ENCODE measurements at regions not wholly inside any gene's neighbourhood (a gene's known extent, or its start where the extent isn't known, plus 50 kb on each side); places are given as distances from the start of the nearest gene placed in this dataset.

DNA sequence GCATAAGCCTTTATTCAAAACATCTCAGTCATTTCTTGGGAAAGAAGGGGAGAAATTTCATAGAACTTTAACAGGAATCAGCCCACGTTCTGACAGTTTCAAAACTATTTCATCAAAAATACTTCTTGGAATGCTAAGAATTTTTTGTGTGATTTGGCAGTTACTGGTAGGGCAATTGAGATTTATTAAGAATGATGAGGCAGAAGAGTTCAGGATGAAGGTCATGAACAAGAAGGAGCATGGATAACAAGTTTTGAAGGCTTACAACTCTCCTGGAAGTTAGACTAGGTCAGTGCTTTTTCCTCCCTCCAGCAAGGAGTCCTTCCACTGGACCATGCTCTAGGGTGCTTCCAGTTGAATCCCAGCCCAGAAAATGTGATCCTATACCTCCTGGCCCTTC is 569.9 kb downstream of the ANKRD7 start:
- Histone ChIP-seq H3K27ac (no peak overlapping the region), H3K36me3 (replicated peaks) (no peaks in the 10 kb centered on the region), H3K27me3 (replicated peaks) (no peaks in the 10 kb centered on the region), H3K4me3 (ENCODE audit: low read depth, low read length) (no peak overlapping the region)
- DNase-seq = peak; percentile 1
- TF ChIP-seq, protein P1, sequence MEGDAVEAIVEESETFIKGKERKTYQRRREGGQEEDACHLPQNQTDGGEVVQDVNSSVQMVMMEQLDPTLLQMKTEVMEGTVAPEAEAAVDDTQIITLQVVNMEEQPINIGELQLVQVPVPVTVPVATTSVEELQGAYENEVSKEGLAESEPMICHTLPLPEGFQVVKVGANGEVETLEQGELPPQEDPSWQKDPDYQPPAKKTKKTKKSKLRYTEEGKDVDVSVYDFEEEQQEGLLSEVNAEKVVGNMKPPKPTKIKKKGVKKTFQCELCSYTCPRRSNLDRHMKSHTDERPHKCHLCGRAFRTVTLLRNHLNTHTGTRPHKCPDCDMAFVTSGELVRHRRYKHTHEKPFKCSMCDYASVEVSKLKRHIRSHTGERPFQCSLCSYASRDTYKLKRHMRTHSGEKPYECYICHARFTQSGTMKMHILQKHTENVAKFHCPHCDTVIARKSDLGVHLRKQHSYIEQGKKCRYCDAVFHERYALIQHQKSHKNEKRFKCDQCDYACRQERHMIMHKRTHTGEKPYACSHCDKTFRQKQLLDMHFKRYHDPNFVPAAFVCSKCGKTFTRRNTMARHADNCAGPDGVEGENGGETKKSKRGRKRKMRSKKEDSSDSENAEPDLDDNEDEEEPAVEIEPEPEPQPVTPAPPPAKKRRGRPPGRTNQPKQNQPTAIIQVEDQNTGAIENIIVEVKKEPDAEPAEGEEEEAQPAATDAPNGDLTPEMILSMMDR (IDR thresholded peaks at IDR 0.05; ENCODE audit: low read depth, low read length, missing control alignments) = no peak
- in situ Hi-C loops (cut with HindIII; ENCODE audit: low pct_ligation_motif_present, low sequenced_read_pairs) = no loop called here

DNA sequence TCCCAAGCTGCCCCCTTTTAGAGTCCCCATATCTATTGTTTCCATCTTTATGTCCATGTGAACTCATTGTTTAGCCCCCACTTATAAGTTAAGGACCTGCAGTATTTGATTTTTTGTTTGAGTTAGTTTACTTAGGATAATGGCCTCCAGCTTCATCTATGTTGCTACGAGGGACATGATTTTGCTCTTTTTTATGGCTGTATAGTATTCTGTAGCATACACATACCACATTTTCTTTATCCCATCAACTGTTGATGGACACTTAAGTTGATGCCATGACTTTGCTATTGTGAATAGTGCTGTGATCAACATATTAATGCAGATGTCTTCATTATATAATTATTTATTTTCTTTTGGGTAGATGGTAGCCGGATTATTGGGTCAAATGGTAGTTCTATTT is 576.9 kb downstream of the ANKRD7 start:
- H3K27ac ChIP-seq = no peak overlapping the region
- in situ Hi-C loops (cut with HindIII; ENCODE audit: low pct_ligation_motif_present, low sequenced_read_pairs) = no loop called here
- TF ChIP-seq, protein P1 (IDR thresholded peaks at IDR 0.05; ENCODE audit: low read depth, low read length, missing control alignments) = no peak
- no peaks in the 10 kb centered on the region for H3K36me3 ChIP-seq (replicated peaks)
- H3K27me3 ChIP-seq (replicated peaks) = no peaks in the 10 kb centered on the region
- DNase-seq = no peak
- no peak overlapping the region for H3K4me3 ChIP-seq (ENCODE audit: low read depth, low read length)

DNA sequence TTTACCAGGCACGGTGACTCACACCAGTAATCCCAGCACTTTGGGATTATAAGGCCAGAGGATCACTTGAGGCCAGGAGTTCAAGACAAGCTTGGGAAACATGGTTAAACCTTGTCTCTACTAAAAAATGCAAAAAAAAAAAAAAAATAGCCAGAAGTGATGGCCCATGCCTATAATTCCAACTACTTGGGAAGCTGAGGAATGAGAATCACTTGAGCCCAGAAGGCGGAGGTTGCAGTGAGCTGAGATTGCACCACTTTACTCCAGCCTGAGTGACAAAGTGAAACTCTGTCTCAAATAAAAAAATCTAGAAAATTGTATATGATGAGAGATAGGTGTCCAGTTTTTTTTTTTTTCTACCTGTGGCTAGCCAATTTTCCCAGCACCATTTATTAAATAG is 578.2 kb downstream of the ANKRD7 start:
- H3K27ac ChIP-seq = no peak overlapping the region
- in situ Hi-C loops (cut with HindIII; ENCODE audit: low pct_ligation_motif_present, low sequenced_read_pairs) = no loop called here
- no peaks in the 10 kb centered on the region for H3K27me3 ChIP-seq (replicated peaks)
- DNase-seq = no peak
- TF ChIP-seq, protein P1 (IDR thresholded peaks at IDR 0.05; ENCODE audit: low read depth, low read length, missing control alignments) = no peak
- H3K4me3 ChIP-seq (ENCODE audit: low read depth, low read length) = no peak overlapping the region
- no peaks in the 10 kb centered on the region for H3K36me3 ChIP-seq (replicated peaks)

DNA sequence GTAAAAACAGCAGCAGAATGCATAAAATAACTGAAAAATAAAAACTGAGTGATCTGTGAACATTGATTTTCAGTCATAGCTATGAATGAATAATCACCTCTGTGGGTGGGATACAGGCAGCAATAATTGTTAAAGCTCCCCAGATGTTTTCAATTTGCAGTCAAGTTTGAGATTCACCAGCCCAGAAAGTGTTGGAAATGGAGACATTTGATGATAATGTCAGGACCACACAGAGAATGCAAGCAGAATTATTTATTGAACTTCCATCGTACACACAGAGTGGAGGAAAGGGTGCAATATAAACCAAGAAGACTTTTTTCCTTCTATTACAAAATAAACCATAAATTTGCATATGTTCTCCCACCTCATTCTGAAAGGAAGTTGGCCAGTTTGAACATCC is 601.7 kb downstream of the ANKRD7 start:
- TF ChIP-seq, protein P1 (IDR thresholded peaks at IDR 0.05; ENCODE audit: low read depth, low read length, missing control alignments) = no peak
- in situ Hi-C loops (cut with HindIII; ENCODE audit: low pct_ligation_motif_present, low sequenced_read_pairs) = no loop called here
- Histone ChIP-seq H3K36me3 (replicated peaks) (no peaks in the 10 kb centered on the region), H3K27ac (no peak overlapping the region), H3K27me3 (replicated peaks) (no peaks in the 10 kb centered on the region), H3K4me3 (ENCODE audit: low read depth, low read length) (no peak overlapping the region)
- DNase-seq = no peak

DNA sequence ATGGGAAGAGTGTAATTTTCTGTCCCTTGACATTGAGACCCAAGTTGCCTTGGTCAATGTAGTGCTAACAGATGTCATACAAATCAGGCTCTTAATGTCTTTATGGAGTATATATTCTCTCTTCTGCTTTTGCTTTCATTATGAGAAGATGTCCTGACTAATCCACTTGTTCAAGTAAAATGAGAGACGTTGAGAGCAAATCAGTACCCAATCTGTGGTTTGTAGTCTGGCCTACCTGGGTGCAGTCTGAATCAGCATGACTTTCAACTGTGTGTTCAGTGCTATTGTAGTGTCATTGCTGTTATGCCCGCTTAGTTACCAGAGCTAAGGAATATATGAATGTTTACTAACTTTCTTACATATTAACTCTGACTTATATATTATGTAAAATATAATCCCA is 612.4 kb downstream of the ANKRD7 start:
- TF ChIP-seq, protein P1 (IDR thresholded peaks at IDR 0.05; ENCODE audit: low read depth, low read length, missing control alignments) = no peak
- DNase-seq = no peak
- H3K27me3 ChIP-seq (replicated peaks) = no peaks in the 10 kb centered on the region
- H3K36me3 ChIP-seq (replicated peaks) = no peaks in the 10 kb centered on the region
- in situ Hi-C loops (cut with HindIII; ENCODE audit: low pct_ligation_motif_present, low sequenced_read_pairs) = no loop called here
- H3K4me3 ChIP-seq (ENCODE audit: low read depth, low read length) = no peak overlapping the region
- H3K27ac ChIP-seq = no peak overlapping the region

DNA sequence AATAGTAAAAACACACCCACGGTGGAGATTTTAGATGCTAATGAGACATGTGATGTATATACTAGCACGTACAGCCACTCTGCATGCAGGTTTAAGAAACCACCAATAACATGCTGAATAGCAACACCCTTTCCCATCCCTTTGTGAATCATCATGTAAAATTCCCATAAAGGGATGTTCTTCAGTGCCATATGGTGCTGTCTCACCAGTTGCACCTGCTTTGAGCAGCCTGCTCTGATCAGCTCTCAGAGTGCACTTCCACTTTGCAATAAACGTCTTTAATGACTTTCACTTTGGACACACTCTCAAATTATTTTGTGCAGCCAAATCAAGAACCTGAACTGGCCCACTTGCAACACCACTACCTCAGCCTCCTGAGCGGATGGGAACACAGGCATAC is 615.0 kb downstream of the ANKRD7 start:
- H3K36me3 ChIP-seq (replicated peaks) = no peaks in the 10 kb centered on the region
- in situ Hi-C loops (cut with HindIII; ENCODE audit: low pct_ligation_motif_present, low sequenced_read_pairs) = no loop called here
- H3K27ac ChIP-seq = no peak overlapping the region
- TF ChIP-seq, protein P1 (IDR thresholded peaks at IDR 0.05; ENCODE audit: low read depth, low read length, missing control alignments) = no peak
- H3K4me3 ChIP-seq (ENCODE audit: low read depth, low read length) = no peak overlapping the region
- DNase-seq = no peak
- no peaks in the 10 kb centered on the region for H3K27me3 ChIP-seq (replicated peaks)

Data from brain microvascular endothelial cell (primary cell).